Liver (tissue), 8 donors: ENCODE measurements at regions not wholly inside any gene's neighbourhood (a gene's known extent, or its start where the extent isn't known, plus 50 kb on each side); places are given as distances from the start of the nearest gene placed in this dataset.

Experiments
- DNase-seq: peaks from one replicate; pipeline ENCODE4 v3.0.0-alpha.2; 2017; ENCODE audit warnings: low spot score
- H3K27ac ChIP-seq, 2 donors: one replicate each; pipeline ENCODE4 v1.7.0; 2013; ENCODE audit warnings: inconsistent platforms in 2 of 2, low read length in 2 of 2, control low read depth in 1 of 2, low read depth in 1 of 2, mild to moderate bottlenecking in 1 of 2
- H3K27me3 ChIP-seq, 4 donors: one replicate each; pipeline versions ENCODE4 v1.6.1 to v1.7.0; 2013; ENCODE audit warnings: low read length in 3 of 4, inconsistent platforms in 1 of 4, mild to moderate bottlenecking in 1 of 4, moderate library complexity in 1 of 4; ENCODE audit not compliant: control insufficient read depth in 4 of 4, insufficient read depth in 4 of 4
- H3K36me3 ChIP-seq, 4 donors: one replicate each; pipeline versions ENCODE4 v1.6.1 to v1.7.0; 2013; ENCODE audit warnings: low read length in 3 of 4, mild to moderate bottlenecking in 3 of 4, low read depth in 1 of 4, moderate library complexity in 1 of 4; ENCODE audit not compliant: control insufficient read depth in 4 of 4, insufficient read depth in 3 of 4
- H3K4me1 ChIP-seq, 4 donors: one replicate each; pipeline versions ENCODE4 v1.6.1 to v1.7.0; 2013; ENCODE audit warnings: low read length in 3 of 4, mild to moderate bottlenecking in 3 of 4, moderate library complexity in 1 of 4; ENCODE audit not compliant: control insufficient read depth in 4 of 4, insufficient read depth in 4 of 4
- H3K4me3 ChIP-seq, 3 donors: one replicate each; pipeline versions ENCODE4 v1.6.1 to v1.7.0; 2013; ENCODE audit warnings: low read length in 3 of 3, control low read depth in 1 of 3, low read depth in 1 of 3, mild to moderate bottlenecking in 1 of 3
- H3K9ac ChIP-seq, 2 donors: one replicate each; pipeline ENCODE4 v1.7.0; 2013; ENCODE audit warnings: low read length in 2 of 2, mild to moderate bottlenecking in 2 of 2, moderate library complexity in 2 of 2, control low read depth in 1 of 2, low read depth in 1 of 2
- H3K9me3 ChIP-seq, 4 donors: one replicate each; pipeline versions ENCODE4 v1.6.1 to v1.7.0; 2013; ENCODE audit warnings: low read length in 3 of 4; ENCODE audit not compliant: control insufficient read depth in 4 of 4
- ATF3 ChIP-seq: IDR thresholded peaks from 2 replicates; pipeline ENCODE4 v1.6.1; 2016; ENCODE audit warnings: antibody characterized with exemption
- CTCF ChIP-seq: fragments of 150-350 bp; IDR thresholded peaks from 2 replicates; pipeline ENCODE4 v1.5.1; 2017; ENCODE audit warnings: improper control_type of control experiment, low read depth, low read length; ENCODE audit not compliant: missing input control
- EGR1 ChIP-seq, 2 donors: IDR thresholded peaks; 2 replicates each; pipeline ENCODE4 v1.6.1; 2016 to 2018; ENCODE audit warnings: antibody characterized with exemption in 2 of 2, low read depth in 2 of 2
- FOXA1 ChIP-seq: IDR thresholded peaks from 2 replicates; pipeline ENCODE4 v1.6.1; 2016; ENCODE audit warnings: antibody characterized with exemption
- FOXA2 ChIP-seq: IDR thresholded peaks from 2 replicates; pipeline ENCODE4 v1.6.1; 2016; ENCODE audit warnings: antibody characterized with exemption
- HNF4A ChIP-seq, 2 donors: conservative IDR thresholded peaks; 2 replicates each; pipeline ENCODE4 v1.6.1; 2016; ENCODE audit warnings: antibody characterized with exemption in 2 of 2, mild to moderate bottlenecking in 2 of 2
- HNF4G ChIP-seq: IDR thresholded peaks from 2 replicates; pipeline ENCODE4 v1.6.1; 2016; ENCODE audit warnings: antibody characterized with exemption
- NR2F2 ChIP-seq: IDR thresholded peaks from 2 replicates; pipeline ENCODE4 v1.6.1; 2016; ENCODE audit warnings: antibody characterized with exemption
- RXRA ChIP-seq, 2 donors: IDR thresholded peaks; 2 replicates each; pipeline ENCODE4 v1.6.1; 2017 to 2018; ENCODE audit warnings: antibody characterized with exemption in 2 of 2, mild to moderate bottlenecking in 1 of 2
- SP1 ChIP-seq: IDR thresholded peaks from 2 replicates; pipeline ENCODE4 v1.6.1; 2018; ENCODE audit warnings: antibody characterized with exemption, mild to moderate bottlenecking
- TAF1 ChIP-seq: conservative IDR thresholded peaks from 2 replicates; pipeline ENCODE4 v1.6.1; 2016; ENCODE audit warnings: antibody characterized with exemption, mild to moderate bottlenecking
- YY1 ChIP-seq: IDR thresholded peaks from 2 replicates; pipeline ENCODE4 v1.6.1; 2016; ENCODE audit warnings: antibody characterized with exemption, mild to moderate bottlenecking
- ZBTB33 ChIP-seq: IDR thresholded peaks from 2 replicates; pipeline ENCODE4 v1.6.1; 2016; ENCODE audit warnings: antibody characterized with exemption
- WGBS: extraction: QIAGEN DNeasy Blood & Tissue Kit; methylation state at CpG from one replicate; pipeline ENCODE4 v1.1.7; 2013; 5-methylcytosine and 5-hydroxymethylcytosine counted together
- TF ChIP-seq, protein P1 (sequence below): IDR thresholded peaks from 2 replicates; pipeline ENCODE4 v1.6.1; 2016; ENCODE audit warnings: antibody characterized with exemption, mild to moderate bottlenecking
- TF ChIP-seq, protein P2 (sequence below): IDR thresholded peaks from 2 replicates; pipeline ENCODE4 v1.6.1; 2016; ENCODE audit warnings: antibody characterized with exemption
- donor health status: healthy.
- donor health status: healthy.
- donor health status: healthy.
- donor health status: healthy.
- donor health status: healthy.

GRCh38 chr7:18289788-18290187 lies 205.8 kb upstream of the HDAC9 start:
- no peak for DNase-seq

GRCh38 chr7:18290223-18290622 lies 205.3 kb upstream of the HDAC9 start:
- Histone ChIP-seq H3K27ac (no peak overlapping the region), H3K9ac (peak overlapping the region in 1 of 2 donors; percentile 12), H3K27me3 (peaks cover 0 to 2% (median 0%) of the 10 kb centered on the region in 4 donors), H3K4me3 (peak overlapping the region in 1 of 3 donors; percentile 15), H3K4me1 (no peaks in the 10 kb centered on the region), H3K36me3 (no peaks in the 10 kb centered on the region), H3K9me3 (no peaks in the 10 kb centered on the region)
- no peak for DNase-seq
- TF ChIP-seq EGR1 (IDR thresholded peaks at IDR 0.05; ENCODE audit: low read depth in 2 of 2), result no peak
- 38% methylated on average over 5 of the region's 5 CpGs for WGBS

More at GRCh38 chr7:18289788-18290187, 205.8 kb upstream of the HDAC9 start:
- H3K9me3 ChIP-seq, result no peaks in the 10 kb centered on the region
- 38% methylated on average over 4 of the region's 4 CpGs for WGBS
- H3K4me1 ChIP-seq, result no peaks in the 10 kb centered on the region
- TF ChIP-seq YY1 (no peak), ATF3 (no peak), CTCF (no peak), ZBTB33 (no peak), HNF4G (no peak)
- TF ChIP-seq, protein P1, sequence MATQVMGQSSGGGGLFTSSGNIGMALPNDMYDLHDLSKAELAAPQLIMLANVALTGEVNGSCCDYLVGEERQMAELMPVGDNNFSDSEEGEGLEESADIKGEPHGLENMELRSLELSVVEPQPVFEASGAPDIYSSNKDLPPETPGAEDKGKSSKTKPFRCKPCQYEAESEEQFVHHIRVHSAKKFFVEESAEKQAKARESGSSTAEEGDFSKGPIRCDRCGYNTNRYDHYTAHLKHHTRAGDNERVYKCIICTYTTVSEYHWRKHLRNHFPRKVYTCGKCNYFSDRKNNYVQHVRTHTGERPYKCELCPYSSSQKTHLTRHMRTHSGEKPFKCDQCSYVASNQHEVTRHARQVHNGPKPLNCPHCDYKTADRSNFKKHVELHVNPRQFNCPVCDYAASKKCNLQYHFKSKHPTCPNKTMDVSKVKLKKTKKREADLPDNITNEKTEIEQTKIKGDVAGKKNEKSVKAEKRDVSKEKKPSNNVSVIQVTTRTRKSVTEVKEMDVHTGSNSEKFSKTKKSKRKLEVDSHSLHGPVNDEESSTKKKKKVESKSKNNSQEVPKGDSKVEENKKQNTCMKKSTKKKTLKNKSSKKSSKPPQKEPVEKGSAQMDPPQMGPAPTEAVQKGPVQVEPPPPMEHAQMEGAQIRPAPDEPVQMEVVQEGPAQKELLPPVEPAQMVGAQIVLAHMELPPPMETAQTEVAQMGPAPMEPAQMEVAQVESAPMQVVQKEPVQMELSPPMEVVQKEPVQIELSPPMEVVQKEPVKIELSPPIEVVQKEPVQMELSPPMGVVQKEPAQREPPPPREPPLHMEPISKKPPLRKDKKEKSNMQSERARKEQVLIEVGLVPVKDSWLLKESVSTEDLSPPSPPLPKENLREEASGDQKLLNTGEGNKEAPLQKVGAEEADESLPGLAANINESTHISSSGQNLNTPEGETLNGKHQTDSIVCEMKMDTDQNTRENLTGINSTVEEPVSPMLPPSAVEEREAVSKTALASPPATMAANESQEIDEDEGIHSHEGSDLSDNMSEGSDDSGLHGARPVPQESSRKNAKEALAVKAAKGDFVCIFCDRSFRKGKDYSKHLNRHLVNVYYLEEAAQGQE, result no peak
- H3K9ac ChIP-seq, result no peak overlapping the region
- H3K4me3 ChIP-seq, result no peak overlapping the region
- no peaks in the 10 kb centered on the region for H3K36me3 ChIP-seq
- H3K27me3 ChIP-seq, result peaks cover 0 to 2% (median 0%) of the 10 kb centered on the region in 4 donors
- H3K27ac ChIP-seq, result no peak overlapping the region

DNA sequence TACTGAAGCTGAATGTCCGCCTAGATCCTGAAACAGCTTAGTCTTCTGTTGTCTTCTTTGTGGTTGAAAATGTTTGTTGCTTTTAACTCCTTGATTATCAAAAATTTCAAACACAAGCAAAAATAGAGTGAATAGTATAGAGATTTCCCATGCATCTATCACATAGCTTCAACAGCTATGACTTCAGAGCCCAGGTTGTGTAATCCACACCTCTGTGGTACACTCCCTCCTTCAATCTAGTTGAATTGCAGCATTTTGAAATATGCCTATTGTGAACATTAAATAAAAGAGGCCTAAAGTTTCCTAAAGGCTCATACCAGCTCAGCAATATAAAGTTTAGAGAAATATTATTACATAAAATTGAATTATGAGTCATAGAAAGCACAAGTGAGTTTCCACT lies 204.7 kb upstream of the HDAC9 start:
- no peak overlapping the region for H3K9ac ChIP-seq
- no peaks in the 10 kb centered on the region for H3K9me3 ChIP-seq
- no peak overlapping the region for H3K27ac ChIP-seq
- no peaks in the 10 kb centered on the region for H3K4me1 ChIP-seq
- 60% methylated on average over 1 of the region's 1 CpG for whole genome bisulfite sequencing
- DNase-seq, result no peak
- no peaks in the 10 kb centered on the region for H3K36me3 ChIP-seq
- peaks cover 0 to 2% (median 0%) of the 10 kb centered on the region in 4 donors for H3K27me3 ChIP-seq
- H3K4me3 ChIP-seq, result peak overlapping the region in 1 of 3 donors; percentile 15
- TF ChIP-seq, protein P2, sequence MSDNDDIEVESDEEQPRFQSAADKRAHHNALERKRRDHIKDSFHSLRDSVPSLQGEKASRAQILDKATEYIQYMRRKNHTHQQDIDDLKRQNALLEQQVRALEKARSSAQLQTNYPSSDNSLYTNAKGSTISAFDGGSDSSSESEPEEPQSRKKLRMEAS, result no peak
- TF ChIP-seq CTCF (no peak), TAF1 (no peak), HNF4A (conservative IDR thresholded peaks at IDR 0.05) (no peak), RXRA (IDR thresholded peaks at IDR 0.05) (no peak), FOXA1 (no peak), EGR1 (IDR thresholded peaks at IDR 0.05; ENCODE audit: low read depth in 2 of 2) (no peak), NR2F2 (no peak), SP1 (no peak), YY1 (no peak), ZBTB33 (no peak), FOXA2 (no peak)
